ENCODE measurements at regions not wholly inside any gene's neighbourhood (a gene's known extent, or its start where the extent isn't known, plus 50 kb on each side); places are given as distances from the start of the nearest gene placed in this dataset.

DNA sequence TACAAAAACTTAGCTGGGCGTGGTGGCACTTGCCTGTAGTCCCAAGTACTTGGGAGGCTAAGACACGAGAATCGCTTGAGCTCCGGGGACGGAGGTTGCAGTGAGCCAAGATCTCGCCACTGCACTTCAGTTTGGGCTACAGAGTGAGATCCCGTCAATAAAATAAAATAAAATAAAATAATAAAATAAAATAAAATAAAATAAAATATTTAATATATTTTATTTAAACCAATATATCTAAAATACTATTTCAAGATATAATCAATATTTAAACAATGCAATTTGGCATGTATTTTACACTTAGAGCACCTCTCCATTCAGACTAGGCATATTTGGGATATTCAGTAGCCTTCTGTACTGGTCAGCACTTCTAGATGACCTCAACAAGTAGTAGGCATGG, 142.1 kb downstream of the FOXA2 start:
- no peak for DNase-seq (ENCODE audit: low read depth in 4 of 4, low spot score in 3 of 4)

DNA sequence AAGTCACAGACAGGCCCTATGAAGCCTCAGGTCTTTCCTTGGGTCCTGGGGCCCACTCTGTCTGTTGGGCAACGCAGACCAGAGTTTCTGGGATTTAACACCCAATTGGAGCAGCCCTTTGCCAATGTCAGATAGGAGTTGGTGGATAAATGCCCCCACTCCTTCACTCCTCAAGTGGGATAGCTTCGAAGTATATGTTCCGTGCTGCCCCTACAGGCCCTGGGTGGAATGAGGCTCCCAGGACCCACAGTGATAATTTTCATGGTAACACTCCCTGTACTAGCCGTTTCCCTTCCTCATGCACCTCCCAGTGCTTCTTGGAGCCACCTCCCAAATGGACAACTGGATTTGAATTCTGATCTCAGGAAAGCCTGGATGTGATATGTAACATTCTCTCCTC, 145.4 kb downstream of the FOXA2 start:
- DNase-seq (ENCODE audit: low read depth in 4 of 4, low spot score in 3 of 4), result no peak

DNA sequence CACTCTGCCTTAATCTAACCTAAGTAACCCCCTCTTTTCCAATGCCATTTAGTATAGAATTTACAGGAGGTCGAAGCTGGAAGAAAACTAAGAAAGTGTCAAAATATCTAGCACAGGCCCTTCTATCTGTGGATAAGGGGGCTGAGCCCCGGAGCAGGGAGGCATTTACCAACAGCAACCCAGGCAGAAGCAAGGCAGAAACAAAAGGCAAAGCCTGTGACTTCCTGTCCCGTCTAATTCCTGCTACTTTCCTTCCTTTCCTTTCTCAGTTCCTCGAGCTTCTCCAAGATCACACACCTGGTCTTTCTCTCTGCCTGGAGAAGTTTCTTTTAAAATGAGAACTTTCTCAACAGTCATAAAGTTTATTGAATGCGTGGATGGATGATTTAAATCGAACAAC, 146.0 kb downstream of the FOXA2 start:
- DNase-seq (ENCODE audit: low read depth in 4 of 4, low spot score in 3 of 4), result no peak

DNA sequence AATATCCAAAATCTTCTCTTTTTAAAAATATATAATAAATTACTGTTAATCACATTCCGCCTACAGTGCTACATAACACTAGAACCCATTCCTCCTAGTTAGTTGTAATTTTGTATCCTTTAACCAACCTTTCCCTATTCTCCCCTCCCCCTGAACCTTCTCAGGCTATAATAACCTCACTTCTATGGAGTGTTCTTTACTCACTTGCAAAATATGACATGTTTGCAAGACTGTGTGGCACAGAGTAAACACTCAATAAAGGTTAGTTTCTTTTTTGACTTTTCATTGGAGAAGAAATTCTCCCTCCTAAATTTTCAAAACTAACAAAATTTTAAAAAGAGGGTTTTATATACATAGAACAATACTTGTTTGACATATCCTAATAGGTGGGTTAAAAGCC, 147.0 kb downstream of the FOXA2 start:
- DNase-seq (ENCODE audit: low read depth in 4 of 4, low spot score in 3 of 4), result no peak

DNA sequence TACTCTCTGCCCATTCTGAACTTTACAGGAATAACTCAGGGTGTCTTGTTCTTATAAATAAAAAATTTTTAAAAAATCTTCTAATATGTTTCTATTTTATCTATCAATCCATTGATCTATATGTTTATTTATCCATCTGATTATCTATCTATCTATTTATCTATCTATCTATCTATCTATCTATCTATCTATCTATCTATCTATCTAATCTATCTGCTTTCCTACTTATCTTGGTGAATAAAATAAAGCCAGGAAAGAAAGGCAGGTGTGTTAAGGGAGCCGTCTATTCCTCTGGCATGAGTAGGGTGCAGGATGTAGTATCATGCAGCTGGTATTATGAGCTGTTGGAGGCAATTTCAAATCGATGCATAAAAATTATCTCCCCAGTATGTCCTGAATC, 153.0 kb downstream of the FOXA2 start:
- DNase-seq (ENCODE audit: low read depth in 4 of 4, low spot score in 3 of 4), result no peak

DNA sequence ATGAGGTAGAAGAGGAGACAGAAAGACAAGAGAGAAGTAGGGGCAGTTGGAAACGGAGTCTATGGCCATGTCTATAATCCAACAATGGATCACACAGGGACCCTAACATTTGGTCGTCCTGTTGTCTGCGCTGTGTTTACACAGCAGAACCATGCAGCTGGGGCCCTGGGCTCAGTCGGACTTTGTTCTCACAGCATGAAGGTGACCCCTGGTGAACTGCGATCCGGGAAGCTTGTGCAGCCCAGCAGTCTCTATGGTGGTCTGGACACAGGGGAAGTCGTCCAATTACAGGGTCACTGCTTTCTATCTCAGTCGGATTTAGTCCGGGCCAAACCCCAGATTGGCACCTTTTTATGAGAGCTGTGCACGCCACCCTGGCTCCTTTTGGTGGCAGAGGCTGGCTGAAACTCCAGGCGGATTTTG, 153.6 kb downstream of the FOXA2 start:
- no peak for DNase-seq (ENCODE audit: low read depth in 4 of 4, low spot score in 3 of 4)

DNA sequence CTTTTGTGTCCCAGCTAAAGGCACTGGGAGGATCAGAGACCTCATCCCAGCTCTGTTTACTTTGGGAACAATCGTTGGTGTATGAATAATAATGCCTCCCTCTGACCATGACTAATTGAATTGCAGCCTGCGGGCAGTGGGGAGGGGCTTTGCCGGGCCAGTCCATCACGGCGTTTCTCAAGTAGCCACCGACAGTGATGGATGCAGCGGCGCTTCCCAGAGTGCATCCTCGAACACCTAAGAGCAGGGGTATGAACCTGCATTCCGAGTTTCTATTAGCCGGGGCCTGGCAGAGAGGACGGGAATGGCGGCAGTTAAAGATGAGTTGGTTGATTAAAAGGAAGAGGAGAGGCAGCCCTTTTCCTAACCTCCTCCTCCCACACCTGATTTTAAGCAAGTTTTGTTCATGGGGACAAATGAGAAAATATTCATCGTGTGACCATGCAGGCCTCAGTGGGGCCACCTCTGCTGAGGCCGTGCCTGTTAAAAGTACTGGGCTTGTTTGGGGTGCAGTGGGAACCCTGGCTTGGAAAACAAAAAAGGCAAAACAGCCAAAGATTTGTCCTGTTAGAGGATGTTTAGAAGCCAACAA, 154.1 kb downstream of the FOXA2 start:
- DNase-seq (ENCODE audit: low read depth in 4 of 4, low spot score in 3 of 4), result no peak

DNA sequence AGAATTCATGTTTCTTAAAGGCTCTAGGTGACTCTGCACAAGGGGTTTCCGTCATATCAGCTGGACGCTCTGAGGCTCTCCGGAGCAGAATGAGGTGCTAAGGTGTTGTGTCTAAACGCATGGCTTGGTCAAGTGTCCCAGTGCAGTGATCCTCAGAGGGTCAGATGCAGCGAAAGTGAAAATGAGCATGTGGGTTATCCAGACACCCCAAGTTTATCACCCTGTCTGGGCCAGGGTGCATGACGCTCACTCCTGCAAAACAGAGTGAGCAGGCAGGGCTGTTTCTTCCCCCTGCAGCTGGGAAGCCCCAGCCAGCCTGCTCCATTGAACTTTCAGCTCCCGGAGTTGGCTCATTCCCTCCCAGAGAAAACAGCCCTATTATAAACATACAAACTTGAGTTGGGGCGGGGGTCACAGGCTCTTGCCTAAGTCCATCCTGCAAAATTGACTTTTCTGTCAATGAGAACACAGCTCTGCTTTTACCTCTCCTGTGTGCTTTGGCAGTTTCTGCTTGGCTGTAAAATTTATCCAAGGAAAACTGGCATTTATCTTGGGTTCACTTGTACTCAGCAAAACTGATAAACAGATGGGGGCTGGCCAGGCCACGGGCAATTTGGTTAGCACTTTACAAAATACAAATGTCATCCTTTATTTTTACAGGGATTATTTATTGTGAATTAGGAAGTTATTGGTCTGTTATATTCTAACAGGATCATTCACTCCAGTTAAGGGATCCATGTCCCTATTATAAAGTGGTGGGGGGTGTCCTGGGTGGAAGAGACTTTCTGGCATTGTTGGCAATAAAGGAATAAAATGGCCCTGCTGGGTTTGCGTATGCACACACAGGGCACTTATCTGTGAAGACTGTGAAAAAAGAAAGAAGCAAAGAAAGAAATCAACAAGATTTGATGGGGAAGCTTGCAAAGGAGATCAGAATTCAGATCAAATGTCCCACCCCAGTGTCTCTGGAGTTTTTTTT, 154.9 kb downstream of the FOXA2 start:
- no peak for DNase-seq (ENCODE audit: low read depth in 4 of 4, low spot score in 3 of 4)

DNA sequence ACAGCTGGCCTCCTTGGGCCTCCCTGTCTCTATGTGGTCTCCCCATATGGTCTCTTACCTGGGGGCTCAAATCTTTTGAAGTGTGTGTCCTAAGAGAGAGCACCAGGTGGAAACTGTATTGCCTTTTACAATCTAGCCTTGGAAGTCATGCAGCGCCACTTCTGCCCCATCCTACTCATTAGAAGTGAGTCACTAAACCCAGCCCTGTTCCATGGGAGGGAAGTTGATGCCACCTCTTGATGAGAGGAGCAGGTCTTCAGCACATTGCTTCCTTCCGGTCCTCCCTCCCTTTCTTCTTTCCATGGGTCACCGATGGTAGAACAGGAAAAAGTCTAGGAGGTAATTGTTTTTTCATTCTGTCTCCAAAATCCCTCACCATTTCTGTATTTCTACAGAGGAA, 156.3 kb downstream of the FOXA2 start:
- no peak for DNase-seq (ENCODE audit: low read depth in 4 of 4, low spot score in 3 of 4)

DNA sequence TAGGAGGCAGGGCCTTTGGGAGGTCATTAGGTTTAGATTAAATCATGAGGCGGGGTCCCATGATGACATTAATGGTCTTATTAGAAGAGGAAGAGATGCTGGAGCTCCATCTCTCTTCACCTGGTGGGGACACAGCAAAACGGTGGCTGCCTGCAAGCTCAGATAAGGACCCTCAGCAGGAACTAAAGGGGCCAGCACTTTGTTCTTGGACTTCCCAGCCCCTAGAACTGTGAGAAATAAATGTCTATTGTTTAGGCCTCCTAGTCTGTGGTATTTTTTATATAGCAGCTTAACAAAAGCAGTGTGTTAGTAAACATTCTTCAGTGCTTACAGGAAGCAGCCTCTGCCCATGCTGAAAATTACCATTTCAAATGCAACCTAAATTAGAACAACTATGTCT, 157.6 kb downstream of the FOXA2 start:
- DNase-seq (ENCODE audit: low read depth in 4 of 4, low spot score in 3 of 4), result no peak

DNA sequence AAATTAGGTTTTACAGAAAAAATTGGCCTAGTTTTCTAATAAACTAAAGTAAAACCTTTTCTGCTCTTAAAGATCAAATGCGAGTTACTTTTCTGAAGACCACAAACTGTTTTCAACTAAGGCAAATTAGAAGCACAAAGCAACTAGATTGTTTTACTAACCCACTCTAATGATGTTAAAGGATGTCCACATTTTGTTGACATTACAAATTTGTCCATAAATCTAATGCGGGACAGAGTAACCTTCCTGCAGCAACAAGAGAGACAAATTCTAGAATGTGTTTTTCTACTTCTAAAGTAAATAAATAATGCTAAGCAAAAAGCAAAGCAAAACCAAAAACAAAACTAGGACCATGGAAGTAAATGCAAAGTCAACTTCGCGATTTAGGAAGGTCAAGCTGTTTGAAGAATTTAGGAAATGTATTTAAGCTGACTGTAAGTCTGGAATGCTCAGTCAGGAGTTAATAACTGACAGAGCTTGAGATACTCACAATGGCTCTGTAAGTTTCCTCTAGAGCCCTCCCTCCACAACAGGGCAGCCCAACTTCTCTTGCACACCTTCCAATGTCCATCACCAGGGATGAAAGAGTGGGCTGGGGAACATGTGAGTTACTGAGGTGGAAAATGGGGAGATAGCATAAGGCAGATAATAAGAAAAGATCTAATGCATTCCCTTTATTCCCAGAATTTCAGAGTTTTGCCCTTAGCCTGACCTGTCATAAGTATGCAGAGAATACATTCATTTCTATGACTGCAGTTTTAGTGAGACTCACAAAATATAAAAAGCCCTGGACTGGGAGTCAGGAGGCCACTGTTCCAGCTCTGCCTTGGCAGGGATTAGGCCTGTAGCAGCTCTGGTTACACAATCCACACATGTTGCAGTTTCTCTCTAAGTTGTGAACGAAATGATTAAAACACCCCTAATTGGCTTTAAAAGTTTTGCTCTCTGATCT, 158.8 kb downstream of the FOXA2 start:
- DNase-seq (ENCODE audit: low read depth in 4 of 4, low spot score in 3 of 4), result no peak

DNA sequence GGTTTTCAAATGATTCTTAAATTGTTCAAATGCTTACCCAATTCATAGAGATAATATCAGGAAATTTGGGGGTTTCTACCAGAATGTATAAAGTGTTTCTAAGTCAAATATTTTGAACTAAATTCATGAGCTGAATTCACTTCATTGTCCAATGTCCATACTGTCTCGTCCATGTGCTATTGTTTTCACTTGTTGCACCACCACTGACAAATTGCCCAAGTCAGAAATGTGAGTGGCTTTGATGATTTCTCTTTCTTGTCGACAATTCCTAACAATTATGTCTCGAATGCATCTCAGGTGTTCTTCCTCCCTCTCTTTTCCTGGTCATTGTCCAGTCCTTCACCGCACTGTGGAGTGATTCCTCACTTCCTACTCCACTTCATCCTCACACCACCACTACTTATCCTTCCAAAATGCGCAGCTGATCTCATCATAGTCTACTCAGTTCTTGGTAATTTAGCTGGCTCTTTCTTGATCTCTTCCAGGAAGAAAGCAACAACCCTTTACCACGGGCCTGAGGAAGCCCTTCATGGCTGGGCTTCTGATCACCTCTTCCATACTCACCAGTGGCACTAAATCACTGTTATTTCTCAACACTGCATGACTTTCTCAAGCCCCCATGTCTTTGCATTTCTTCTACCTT, 161.1 kb downstream of the FOXA2 start:
- DNase-seq (ENCODE audit: low read depth in 4 of 4, low spot score in 3 of 4), result no peak

DNA sequence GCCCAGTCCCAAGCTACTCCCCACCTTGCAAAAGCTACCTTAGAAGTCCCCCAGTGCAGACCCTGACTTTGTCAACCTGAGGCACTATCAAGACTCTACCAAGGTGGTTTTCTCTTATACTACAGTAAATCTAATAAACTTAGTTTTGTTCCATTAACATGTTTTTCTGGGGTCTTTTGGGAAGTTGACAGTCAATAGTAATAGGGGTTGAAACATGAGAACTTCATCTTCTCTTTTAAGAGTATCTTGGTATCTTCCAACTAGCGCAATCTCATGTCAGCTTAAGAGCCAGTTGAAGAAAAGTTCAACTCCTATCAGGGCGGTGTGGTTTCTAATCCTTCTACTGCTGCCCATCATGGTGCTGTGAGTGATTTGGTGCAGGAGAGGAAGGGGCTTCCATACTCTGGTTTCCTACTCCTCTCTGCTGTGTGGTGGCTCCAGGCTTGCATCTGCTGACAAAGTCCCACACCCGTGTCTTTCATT, 164.2 kb downstream of the FOXA2 start:
- DNase-seq (ENCODE audit: low read depth in 4 of 4, low spot score in 3 of 4), result no peak

DNA sequence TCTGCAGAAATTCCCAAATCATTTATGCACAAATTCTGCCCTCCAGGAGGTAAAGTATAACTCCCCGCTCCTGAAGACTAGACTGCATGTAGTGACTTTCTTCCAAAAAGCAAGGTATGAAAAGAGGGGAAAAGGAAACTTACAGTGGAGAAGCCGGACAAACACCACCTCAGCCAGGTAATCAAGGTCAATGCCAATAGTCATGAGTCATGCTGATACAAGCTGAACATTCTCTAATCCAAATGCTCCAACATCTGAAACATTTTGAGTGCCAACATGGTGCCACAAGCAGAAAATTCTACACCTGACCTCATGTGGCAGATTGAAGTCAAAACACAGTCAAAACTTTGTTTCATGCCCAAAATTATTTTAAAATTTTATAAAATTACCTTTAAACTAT, 165.6 kb downstream of the FOXA2 start:
- DNase-seq (ENCODE audit: low read depth in 4 of 4, low spot score in 3 of 4), result no peak

DNA sequence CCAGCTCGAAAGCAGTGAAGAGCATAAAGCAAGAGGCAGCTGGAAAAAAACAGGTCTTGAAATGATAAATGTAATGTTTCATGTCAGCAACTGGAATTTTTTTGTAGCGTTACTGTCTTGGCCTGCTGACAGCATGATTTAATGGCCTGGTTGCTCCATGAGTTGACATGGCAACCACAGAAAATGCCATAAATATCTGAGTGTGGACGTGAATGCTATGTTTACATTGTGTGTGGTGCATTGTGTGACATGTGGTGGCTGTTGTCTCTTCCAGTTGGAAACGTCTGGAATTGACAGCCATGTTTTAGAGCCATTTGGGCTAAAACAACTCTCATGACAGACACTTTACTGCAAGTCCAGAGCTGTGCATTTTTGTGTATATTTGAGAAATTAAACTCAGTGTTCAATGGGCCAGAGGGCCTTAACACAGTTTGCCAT, 170.0 kb downstream of the FOXA2 start:
- DNase-seq (ENCODE audit: low read depth in 4 of 4, low spot score in 3 of 4), result no peak

DNA sequence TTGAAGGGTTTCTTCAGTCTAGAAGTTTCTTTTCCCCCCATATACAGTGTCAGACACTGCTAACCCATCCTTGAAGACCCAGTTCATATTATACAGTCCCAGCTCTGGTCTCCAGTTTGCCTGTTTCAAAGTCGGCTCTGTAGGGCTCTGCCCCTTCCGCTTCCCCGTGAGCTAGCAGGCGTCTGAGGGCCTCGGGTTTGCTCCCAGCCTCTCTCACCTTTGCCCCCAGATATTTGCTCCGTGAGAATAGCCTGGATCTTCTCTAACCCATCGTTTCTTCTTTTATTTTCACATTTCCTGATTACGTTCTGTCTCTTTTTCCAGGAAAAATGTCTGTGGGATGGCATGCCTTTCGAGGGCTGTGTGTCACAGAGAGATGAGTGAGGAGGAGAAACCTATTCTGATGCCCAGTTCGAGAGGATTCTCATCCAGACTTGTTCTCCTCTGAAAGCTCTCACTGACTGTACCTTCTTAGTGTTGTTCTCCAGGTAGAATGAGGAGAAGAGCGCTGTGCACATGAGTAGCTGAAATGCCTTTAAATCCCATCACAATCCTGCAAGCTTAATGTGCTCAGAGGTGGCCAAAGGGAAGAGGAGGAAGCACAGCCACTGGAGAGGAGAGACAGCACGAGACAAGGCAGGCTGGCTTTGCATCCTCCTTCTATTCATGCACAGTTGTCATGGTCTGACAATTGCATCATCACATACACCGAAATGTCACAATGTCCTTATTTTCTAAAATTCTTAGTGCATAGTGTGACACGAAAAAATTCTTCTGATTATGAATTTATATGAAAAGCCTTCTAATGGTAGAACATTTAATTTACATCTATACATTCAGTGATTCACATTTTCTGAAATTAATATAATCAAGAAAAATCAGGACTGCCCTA, 171.1 kb downstream of the FOXA2 start:
- DNase-seq (ENCODE audit: low read depth in 4 of 4, low spot score in 3 of 4), result no peak

DNA sequence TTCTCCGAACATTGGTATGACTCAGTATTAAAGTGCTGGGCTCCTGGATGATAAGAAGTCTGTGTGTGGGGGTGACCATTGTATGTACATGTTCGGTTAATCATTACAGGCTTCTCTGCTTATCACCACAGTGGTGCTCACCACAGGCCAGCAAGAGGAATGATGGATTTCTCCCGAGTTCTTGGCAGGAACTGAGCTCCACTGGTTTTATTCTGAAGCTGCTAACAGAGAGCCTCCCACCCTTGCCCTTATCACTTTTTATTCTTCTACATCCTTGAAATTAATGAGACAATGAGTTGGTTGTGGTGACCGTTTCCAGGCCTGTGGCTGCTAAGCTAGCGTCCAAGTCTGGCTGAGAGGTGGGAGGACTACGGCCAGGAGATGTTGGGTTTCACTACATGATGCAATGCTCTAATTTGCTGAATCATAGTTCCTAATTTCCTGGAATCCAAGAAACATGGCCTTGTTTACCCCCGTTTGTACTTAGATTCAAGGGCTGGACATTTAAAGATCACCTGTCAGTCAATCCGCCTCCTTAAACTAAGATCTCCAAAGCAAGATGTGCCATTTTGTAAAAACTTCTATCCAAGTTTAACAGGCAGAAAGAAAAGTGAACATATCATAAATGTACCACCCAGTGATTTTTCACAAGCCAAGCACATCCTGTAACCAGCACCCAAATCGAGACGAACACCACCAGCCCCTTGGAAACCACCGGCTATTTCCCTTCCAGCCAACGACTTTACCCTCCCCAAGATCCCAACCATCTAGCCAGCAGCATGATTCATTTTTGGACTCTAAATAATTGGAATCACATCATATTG, 172.5 kb downstream of the FOXA2 start:
- no peak for DNase-seq (ENCODE audit: low read depth in 4 of 4, low spot score in 3 of 4)

DNA sequence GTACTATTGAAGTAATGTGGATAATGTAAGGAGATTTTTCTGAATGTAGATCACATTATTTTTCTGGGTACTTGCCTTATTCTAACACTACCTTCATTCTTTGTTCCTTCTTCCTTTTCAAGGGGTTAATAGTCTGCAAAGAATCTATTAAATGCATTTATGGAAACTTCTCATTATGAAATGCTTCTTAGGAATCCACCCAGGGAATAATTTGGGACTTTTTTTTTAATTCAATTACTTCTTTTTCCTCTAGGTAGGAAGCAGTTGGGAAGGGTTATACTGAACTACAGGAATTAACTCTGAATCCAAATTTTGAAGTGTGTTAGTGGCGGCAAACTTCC, 173.1 kb downstream of the FOXA2 start:
- no peak for DNase-seq (ENCODE audit: low read depth in 4 of 4, low spot score in 3 of 4)
